ENCODE measurements at regions not wholly inside any gene's neighbourhood (a gene's known extent, or its start where the extent isn't known, plus 50 kb on each side); places are given as distances from the start of the nearest gene placed in this dataset.

GRCh38 chr21:36548866-36549265 is 68.9 kb upstream of the CLDN14 start:
- no peak for DNase-seq (ENCODE audit: extremely low spot score)
- Histone ChIP-seq H3K4me1 (ENCODE audit: insufficient read depth) (peaks cover 2% of the 10 kb centered on the region), H3K27ac (ENCODE audit: low read depth) (no peak overlapping the region), H3K36me3 (ENCODE audit: insufficient read depth) (no peaks in the 10 kb centered on the region), H3K4me3 (ENCODE audit: low read depth, low read length) (no peak overlapping the region)
- 53% methylated on average over 3 of the region's 3 CpGs for WGBS

GRCh38 chr21:36549470-36549869 is 69.5 kb upstream of the CLDN14 start:
- H3K4me1 ChIP-seq (ENCODE audit: insufficient read depth), result peaks cover 2% of the 10 kb centered on the region
- no peak for DNase-seq (ENCODE audit: extremely low spot score)
- no peak overlapping the region for H3K27ac ChIP-seq (ENCODE audit: low read depth)
- WGBS, result 83% methylated on average over 7 of the region's 7 CpGs
- no peaks in the 10 kb centered on the region for H3K36me3 ChIP-seq (ENCODE audit: insufficient read depth)
- no peak overlapping the region for H3K4me3 ChIP-seq (ENCODE audit: low read depth, low read length)

- H3K27ac ChIP-seq (ENCODE audit: low read depth), result no peak overlapping the region
- WGBS, result 74% methylated on average over 7 of the region's 7 CpGs
- no peak for DNase-seq (ENCODE audit: extremely low spot score)
- no peak overlapping the region for H3K4me3 ChIP-seq (ENCODE audit: low read depth, low read length)
- peaks cover 2% of the 10 kb centered on the region for H3K4me1 ChIP-seq (ENCODE audit: insufficient read depth)
- H3K36me3 ChIP-seq (ENCODE audit: insufficient read depth), result no peaks in the 10 kb centered on the region
Measured at GRCh38 chr21:36550761-36551160, 70.8 kb upstream of the CLDN14 start.

GRCh38 chr21:36551321-36551720 is 71.4 kb upstream of the CLDN14 start:
- H3K4me3 ChIP-seq (ENCODE audit: low read depth, low read length), result no peak overlapping the region
- no peaks in the 10 kb centered on the region for H3K4me1 ChIP-seq (ENCODE audit: insufficient read depth)
- WGBS, result 91% methylated on average over 4 of the region's 4 CpGs
- no peak overlapping the region for H3K27ac ChIP-seq (ENCODE audit: low read depth)
- no peak for DNase-seq (ENCODE audit: extremely low spot score)
- no peaks in the 10 kb centered on the region for H3K36me3 ChIP-seq (ENCODE audit: insufficient read depth)

GRCh38 chr21:36551731-36552433 is 72.0 kb upstream of the CLDN14 start:
- 43% methylated on average over 10 of the region's 10 CpGs for WGBS
- Histone ChIP-seq H3K27ac (ENCODE audit: low read depth) (no peak overlapping the region), H3K4me3 (ENCODE audit: low read depth, low read length) (no peak overlapping the region), H3K4me1 (ENCODE audit: insufficient read depth) (no peaks in the 10 kb centered on the region), H3K36me3 (ENCODE audit: insufficient read depth) (no peaks in the 10 kb centered on the region)
- peak; percentile 43 for DNase-seq (ENCODE audit: extremely low spot score)

- no peak overlapping the region for H3K4me3 ChIP-seq (ENCODE audit: low read depth, low read length)
- DNase-seq (ENCODE audit: extremely low spot score), result peak; percentile 35
- no peaks in the 10 kb centered on the region for H3K4me1 ChIP-seq (ENCODE audit: insufficient read depth)
- no peak overlapping the region for H3K27ac ChIP-seq (ENCODE audit: low read depth)
- H3K36me3 ChIP-seq (ENCODE audit: insufficient read depth), result no peaks in the 10 kb centered on the region
Measured at GRCh38 chr21:36552434-36552785, 72.5 kb upstream of the CLDN14 start.

- Histone ChIP-seq H3K4me3 (ENCODE audit: low read depth, low read length) (no peak overlapping the region), H3K4me1 (ENCODE audit: insufficient read depth) (no peaks in the 10 kb centered on the region), H3K27ac (ENCODE audit: low read depth) (no peak overlapping the region), H3K36me3 (ENCODE audit: insufficient read depth) (no peaks in the 10 kb centered on the region)
- DNase-seq (ENCODE audit: extremely low spot score), result no peak
- WGBS, result 97% methylated on average over 6 of the region's 6 CpGs
Measured at GRCh38 chr21:36553406-36553805, 73.5 kb upstream of the CLDN14 start.

- Histone ChIP-seq H3K4me3 (ENCODE audit: low read depth, low read length) (no peak overlapping the region), H3K27ac (ENCODE audit: low read depth) (no peak overlapping the region), H3K36me3 (ENCODE audit: insufficient read depth) (no peaks in the 10 kb centered on the region), H3K4me1 (ENCODE audit: insufficient read depth) (no peaks in the 10 kb centered on the region)
- DNase-seq (ENCODE audit: extremely low spot score), result no peak
- WGBS, result 84% methylated on average over 15 of the region's 15 CpGs
Measured at GRCh38 chr21:36554411-36555157, 74.7 kb upstream of the CLDN14 start.

GRCh38 chr21:36555199-36555800 is 75.4 kb upstream of the CLDN14 start:
- Histone ChIP-seq H3K4me3 (ENCODE audit: low read depth, low read length) (no peak overlapping the region), H3K36me3 (ENCODE audit: insufficient read depth) (no peaks in the 10 kb centered on the region), H3K27ac (ENCODE audit: low read depth) (no peak overlapping the region), H3K4me1 (ENCODE audit: insufficient read depth) (no peaks in the 10 kb centered on the region)
- DNase-seq (ENCODE audit: extremely low spot score), result no peak
- 64% methylated on average over 16 of the region's 16 CpGs for WGBS

GRCh38 chr21:36557316-36557715 is 77.4 kb upstream of the CLDN14 start:
- Histone ChIP-seq H3K36me3 (ENCODE audit: insufficient read depth) (no peaks in the 10 kb centered on the region), H3K4me1 (ENCODE audit: insufficient read depth) (no peaks in the 10 kb centered on the region), H3K27ac (ENCODE audit: low read depth) (no peak overlapping the region), H3K4me3 (ENCODE audit: low read depth, low read length) (no peak overlapping the region)
- DNase-seq (ENCODE audit: extremely low spot score), result no peak
- WGBS, result 90% methylated on average over 3 of the region's 3 CpGs

- no peaks in the 10 kb centered on the region for H3K4me1 ChIP-seq (ENCODE audit: insufficient read depth)
- WGBS, result 87% methylated on average over 7 of the region's 7 CpGs
- no peak overlapping the region for H3K4me3 ChIP-seq (ENCODE audit: low read depth, low read length)
- H3K27ac ChIP-seq (ENCODE audit: low read depth), result no peak overlapping the region
- no peaks in the 10 kb centered on the region for H3K36me3 ChIP-seq (ENCODE audit: insufficient read depth)
- no peak for DNase-seq (ENCODE audit: extremely low spot score)
Measured at GRCh38 chr21:36560933-36561575, 81.1 kb upstream of the CLDN14 start.

GRCh38 chr21:36563341-36563926 is 83.5 kb upstream of the CLDN14 start:
- Histone ChIP-seq H3K36me3 (ENCODE audit: insufficient read depth) (no peaks in the 10 kb centered on the region), H3K4me1 (ENCODE audit: insufficient read depth) (no peaks in the 10 kb centered on the region), H3K4me3 (ENCODE audit: low read depth, low read length) (no peak overlapping the region), H3K27ac (ENCODE audit: low read depth) (no peak overlapping the region)
- no peak for DNase-seq (ENCODE audit: extremely low spot score)
- 55% methylated on average over 12 of the region's 12 CpGs for WGBS

GRCh38 chr21:36564647-36565046 is 84.7 kb upstream of the CLDN14 start:
- Histone ChIP-seq H3K36me3 (ENCODE audit: insufficient read depth) (no peaks in the 10 kb centered on the region), H3K4me3 (ENCODE audit: low read depth, low read length) (no peak overlapping the region), H3K27ac (ENCODE audit: low read depth) (no peak overlapping the region), H3K4me1 (ENCODE audit: insufficient read depth) (no peaks in the 10 kb centered on the region)
- WGBS, result 0% methylated on average over 1 of the region's 1 CpG
- no peak for DNase-seq (ENCODE audit: extremely low spot score)
